Karpas-422 (cell line): ENCODE measurements at regions not wholly inside any gene's neighbourhood (a gene's known extent, or its start where the extent isn't known, plus 50 kb on each side); places are given as distances from the start of the nearest gene placed in this dataset.
"Not testable (repeated sequence)": the region's sequence is repeated elsewhere in the genome, so short reads cannot be mapped to it uniquely, and the experiment has no call there.

Experiments
- DNase-seq: peaks from one replicate; pipeline ENCODE4 v3.0.0-alpha.2; 2015
- H2AFZ ChIP-seq: fragments of 200-600 bp; sonication (generic); 2 replicates; pipeline ENCODE4 v1.6.1; 2014; ENCODE audit warnings: antibody characterized with exemption, low read length, mixed read lengths
- H3K27ac ChIP-seq: fragments of 200-600 bp; sonication (generic); 2 replicates; pipeline ENCODE4 v1.5.1; 2014; ENCODE audit warnings: mild to moderate bottlenecking, low read length, moderate library complexity
- H3K27me3 ChIP-seq: fragments of 200-600 bp; sonication (generic); 2 replicates; pipeline ENCODE4 v1.6.1; 2014; ENCODE audit warnings: low read length, mixed read lengths
- H3K36me3 ChIP-seq: fragments of 200-600 bp; sonication (generic); 2 replicates; pipeline ENCODE4 v1.6.1; 2014; ENCODE audit warnings: low read length, mixed read lengths; ENCODE audit not compliant: insufficient read depth
- H3K4me1 ChIP-seq: fragments of 200-600 bp; sonication (generic); 2 replicates; pipeline ENCODE4 v1.6.1; 2014; ENCODE audit warnings: mild to moderate bottlenecking, low read length, mixed read lengths
- H3K4me2 ChIP-seq: fragments of 200-600 bp; sonication (generic); 2 replicates; pipeline ENCODE4 v1.6.1; 2014; ENCODE audit warnings: low read length, low read depth, mild to moderate bottlenecking; ENCODE audit not compliant: poor library complexity, severe bottlenecking
- H3K4me3 ChIP-seq: fragments of 200-600 bp; sonication (generic); 2 replicates; pipeline ENCODE4 v1.5.1; 2014; ENCODE audit warnings: mild to moderate bottlenecking, antibody characterized with exemption, low read length, mixed read lengths
- H3K79me2 ChIP-seq: fragments of 200-600 bp; sonication (generic); 2 replicates; pipeline ENCODE4 v1.6.1; 2014; ENCODE audit warnings: mild to moderate bottlenecking, low read length, mixed read lengths
- H3K9ac ChIP-seq: fragments of 200-600 bp; sonication (generic); 2 replicates; pipeline ENCODE4 v1.6.0; 2014; ENCODE audit warnings: low read length
- H3K9me2 ChIP-seq: fragments of 200-600 bp; sonication (generic), shearing (Covaris generic); replicated peaks from 2 replicates; pipeline ENCODE4 v1.6.0; 2014; ENCODE audit warnings: mild to moderate bottlenecking, low read length, moderate library complexity; ENCODE audit not compliant: insufficient read depth
- H3K9me3 ChIP-seq: fragments of 300-700, 200-600 bp; sonication (generic); 2 replicates; pipeline ENCODE4 v1.6.1; 2014; ENCODE audit warnings: low read length, mixed read lengths
- H4K20me1 ChIP-seq: fragments of 200-600 bp; sonication (generic); 2 replicates; pipeline ENCODE4 v1.6.1; 2014; ENCODE audit warnings: mild to moderate bottlenecking, antibody characterized with exemption, low read length, low read depth; ENCODE audit not compliant: insufficient read depth

DNA sequence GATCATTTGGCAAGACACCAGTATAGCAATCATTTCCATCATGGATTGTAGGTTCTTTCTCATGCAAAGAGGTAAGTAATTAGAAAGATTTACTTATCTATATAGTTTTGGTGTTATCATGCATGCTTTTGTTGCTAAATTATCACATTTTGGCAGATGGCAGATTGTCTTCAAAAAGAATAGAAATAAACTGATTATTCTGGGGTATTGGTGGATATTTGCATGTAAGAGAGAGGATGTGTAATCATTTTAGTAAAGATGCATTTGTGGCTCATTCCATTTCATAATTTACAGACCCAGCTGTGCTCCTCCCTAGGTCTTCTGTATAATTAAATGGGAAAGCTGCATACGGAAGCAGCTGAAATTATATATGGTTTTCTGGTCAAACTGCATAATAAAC lies 875.7 kb upstream of the ANO3 start:
- DNase-seq: no peak
- Histone ChIP-seq H3K9me3 (0 out of 2 replicates have a peak, but pooled peaks cover 5% of the 10 kb centered on the region), H3K36me3 (no peaks in the 10 kb centered on the region), H3K27me3 (no peaks in the 10 kb centered on the region), H3K27ac (no peak overlapping the region), H3K4me1 (no peaks in the 10 kb centered on the region), H4K20me1 (no peaks in the 10 kb centered on the region), H3K9me2 (no peaks in the 10 kb centered on the region), H3K9ac (no peak overlapping the region), H3K79me2 (no peaks in the 10 kb centered on the region), H2AFZ (no peak overlapping the region), H3K4me2 (no peak overlapping the region), H3K4me3 (no peak overlapping the region)

DNA sequence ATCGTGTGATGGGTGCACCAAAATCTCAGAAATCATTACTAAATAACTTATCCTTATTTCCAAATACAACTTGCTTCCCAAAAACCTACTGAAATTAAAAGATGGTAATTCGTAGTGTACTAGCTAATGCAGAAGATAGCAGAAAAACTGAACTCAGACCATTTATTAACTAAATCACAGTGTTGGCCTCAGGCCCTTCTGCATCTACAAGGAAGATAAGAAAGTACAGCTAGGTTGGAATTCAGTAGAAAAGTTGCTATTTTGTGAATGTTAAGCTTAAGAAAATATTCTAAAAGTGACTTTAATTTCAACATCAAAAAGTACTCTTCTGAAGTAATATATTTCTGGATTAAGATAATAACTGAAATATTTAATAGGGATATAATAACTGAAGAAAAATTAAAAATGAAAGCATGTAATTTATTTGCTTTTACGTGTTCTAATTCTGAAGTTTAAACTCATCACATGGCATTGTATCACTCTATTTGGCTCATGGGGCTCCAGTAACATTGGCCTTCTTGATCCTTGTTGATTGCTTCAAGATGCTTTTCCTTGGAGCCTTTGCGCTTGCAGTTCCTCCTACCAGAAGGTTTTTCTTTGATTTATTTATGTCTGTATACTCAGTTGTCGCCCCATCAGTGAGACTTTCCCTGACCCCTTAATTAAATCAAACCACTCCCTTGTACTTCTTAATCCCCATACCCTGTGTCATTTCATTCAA lies 847.9 kb upstream of the ANO3 start:
- Histone ChIP-seq H3K4me1 (no peaks in the 10 kb centered on the region), H3K4me2 (no peak overlapping the region), H3K4me3 (no peak overlapping the region), H3K27me3 (no peaks in the 10 kb centered on the region), H3K79me2 (no peaks in the 10 kb centered on the region), H3K9ac (no peak overlapping the region), H3K9me3 (no peaks in the 10 kb centered on the region), H3K27ac (no peak overlapping the region), H3K9me2 (no peaks in the 10 kb centered on the region), H3K36me3 (no peaks in the 10 kb centered on the region), H4K20me1 (no peaks in the 10 kb centered on the region), H2AFZ (no peak overlapping the region)
- DNase-seq: no peak

DNA sequence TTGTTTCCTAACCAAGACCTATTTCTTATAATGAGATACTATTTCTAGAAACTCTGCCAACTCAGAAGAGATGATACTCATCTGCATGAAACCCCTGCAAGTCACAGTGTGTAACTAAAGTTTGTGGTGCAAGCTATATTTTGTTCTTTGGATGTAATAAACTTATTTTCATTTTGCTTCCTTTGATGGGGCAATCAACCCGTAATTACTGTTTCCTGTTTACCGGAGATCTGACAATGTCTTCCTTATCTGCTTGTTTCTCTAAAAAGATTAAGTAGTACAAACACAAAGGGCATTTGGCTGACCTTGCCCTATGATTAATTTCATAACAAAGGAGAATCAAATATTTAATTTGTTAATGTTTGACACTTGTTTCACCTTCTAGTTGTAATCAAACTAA lies 846.6 kb upstream of the ANO3 start:
- H3K4me2 ChIP-seq: no peak overlapping the region

DNA sequence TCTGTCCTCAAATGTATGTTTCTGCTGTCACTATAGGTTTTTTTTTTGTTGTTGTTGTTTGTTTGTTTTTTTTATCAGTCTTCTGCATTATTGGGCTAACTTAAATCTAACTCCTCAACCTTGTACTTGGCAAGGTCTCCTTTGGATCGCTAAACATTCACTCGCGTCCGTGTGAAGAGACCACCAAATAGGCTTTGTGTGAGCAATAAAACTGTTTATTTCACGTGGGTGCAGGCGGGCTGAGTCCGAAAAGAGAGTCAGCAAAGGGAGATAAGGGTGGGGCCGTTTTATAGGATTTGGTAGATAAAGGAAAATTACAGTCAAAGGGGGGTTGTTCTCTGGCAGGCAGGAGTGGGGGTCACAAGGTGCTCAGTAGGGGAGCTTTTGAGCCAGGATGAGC lies 845.6 kb upstream of the ANO3 start:
- not testable (repeated sequence) for H3K4me3 ChIP-seq, H3K9me2 ChIP-seq, H2AFZ ChIP-seq, H3K9me3 ChIP-seq, H4K20me1 ChIP-seq, DNase-seq, H3K27ac ChIP-seq, H3K36me3 ChIP-seq, H3K4me2 ChIP-seq, H3K9ac ChIP-seq, H3K79me2 ChIP-seq, H3K4me1 ChIP-seq, H3K27me3 ChIP-seq

More for the DNA sequence above, 846.6 kb upstream of the ANO3 start:
- H3K27me3 ChIP-seq: no peaks in the 10 kb centered on the region
- H3K9ac ChIP-seq: no peak overlapping the region
- H3K9me2 ChIP-seq: no peaks in the 10 kb centered on the region
- no peaks in the 10 kb centered on the region for H3K36me3 ChIP-seq
- no peaks in the 10 kb centered on the region for H4K20me1 ChIP-seq
- no peak for DNase-seq
- no peaks in the 10 kb centered on the region for H3K9me3 ChIP-seq
- no peak overlapping the region for H3K27ac ChIP-seq
- no peaks in the 10 kb centered on the region for H3K79me2 ChIP-seq
- no peak overlapping the region for H2AFZ ChIP-seq
- H3K4me3 ChIP-seq: no peak overlapping the region
- H3K4me1 ChIP-seq: no peaks in the 10 kb centered on the region

DNA sequence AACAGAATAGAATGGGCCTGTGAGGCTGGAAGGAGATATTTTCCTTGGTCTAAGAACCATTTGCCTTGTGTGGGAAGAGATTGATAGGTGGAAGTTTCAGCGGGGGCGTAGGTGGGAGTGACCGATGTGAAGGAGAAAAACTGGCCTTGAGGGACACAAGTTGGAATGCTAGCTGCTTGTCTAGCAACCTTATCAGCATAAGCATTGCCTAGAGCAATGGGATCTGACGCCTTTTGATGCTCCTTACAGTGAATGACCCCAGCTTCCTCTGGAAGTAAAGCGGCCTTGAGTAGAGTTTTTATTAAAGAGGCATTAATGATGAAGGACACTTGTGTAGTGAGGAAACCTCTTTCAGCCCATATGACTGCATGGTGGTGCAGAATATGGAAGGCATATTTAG lies 843.8 kb upstream of the ANO3 start:
- H2AFZ ChIP-seq, H3K27me3 ChIP-seq, H3K9me2 ChIP-seq, H3K36me3 ChIP-seq, H3K79me2 ChIP-seq, DNase-seq, H3K9me3 ChIP-seq, H3K4me2 ChIP-seq, H3K27ac ChIP-seq, H4K20me1 ChIP-seq, H3K4me1 ChIP-seq, H3K4me3 ChIP-seq, H3K9ac ChIP-seq: not testable (repeated sequence)

DNA sequence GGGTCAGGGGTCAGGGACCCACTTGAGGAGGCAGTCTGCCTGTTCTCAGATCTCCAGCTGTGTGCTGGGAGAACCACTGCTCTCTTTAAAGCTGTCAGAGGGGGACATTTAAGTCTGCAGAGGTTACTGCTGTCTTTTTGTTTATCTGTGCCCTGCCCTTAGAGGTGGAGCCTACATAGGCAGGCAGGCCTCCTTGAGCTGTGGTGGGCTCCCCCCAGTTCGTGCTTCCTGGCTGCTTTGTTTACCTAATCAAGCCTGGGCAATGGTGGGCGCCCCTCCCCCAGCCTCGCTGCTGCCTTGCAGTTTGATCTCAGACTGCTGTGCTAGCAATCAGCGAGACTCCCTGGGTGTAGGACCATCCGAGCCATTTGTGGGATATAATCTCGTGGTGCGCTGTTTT lies 830.5 kb upstream of the ANO3 start:
- not testable (repeated sequence) for H3K27ac ChIP-seq, H3K79me2 ChIP-seq, H3K9ac ChIP-seq, H3K4me3 ChIP-seq, H3K4me2 ChIP-seq, H3K9me2 ChIP-seq, H3K4me1 ChIP-seq, DNase-seq, H3K36me3 ChIP-seq, H3K9me3 ChIP-seq, H3K27me3 ChIP-seq, H4K20me1 ChIP-seq, H2AFZ ChIP-seq

DNA sequence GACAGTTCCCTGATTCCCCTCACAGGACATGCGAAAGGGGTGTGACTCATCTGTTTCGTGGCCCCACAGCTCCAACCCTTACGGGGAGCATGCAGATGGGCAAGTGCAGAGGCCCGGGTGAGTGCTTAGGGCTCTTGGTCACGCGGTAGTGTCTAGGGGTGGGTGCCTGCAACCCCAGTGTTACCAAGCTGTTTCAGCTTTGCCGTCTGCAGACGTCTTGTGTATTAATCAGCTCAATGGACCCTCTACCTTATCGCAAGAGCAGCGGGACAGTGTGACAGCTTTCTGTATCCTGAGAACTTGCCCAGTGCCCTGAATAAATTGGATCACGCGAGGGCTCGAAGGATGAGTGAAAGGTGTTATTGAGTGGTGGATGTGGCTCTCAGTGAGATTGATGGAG lies 816.4 kb upstream of the ANO3 start:
- Histone ChIP-seq H3K4me3 (no peak overlapping the region), H3K4me1 (no peaks in the 10 kb centered on the region), H3K36me3 (no peaks in the 10 kb centered on the region), H3K9me2 (no peaks in the 10 kb centered on the region), H3K4me2 (no peak overlapping the region), H3K27ac (no peak overlapping the region), H3K9me3 (peaks cover 1% of the 10 kb centered on the region; the same call in 1 of the 2 replicates), H4K20me1 (no peaks in the 10 kb centered on the region), H3K27me3 (no peaks in the 10 kb centered on the region), H2AFZ (no peak overlapping the region), H3K79me2 (no peaks in the 10 kb centered on the region), H3K9ac (no peak overlapping the region)
- no peak for DNase-seq

DNA sequence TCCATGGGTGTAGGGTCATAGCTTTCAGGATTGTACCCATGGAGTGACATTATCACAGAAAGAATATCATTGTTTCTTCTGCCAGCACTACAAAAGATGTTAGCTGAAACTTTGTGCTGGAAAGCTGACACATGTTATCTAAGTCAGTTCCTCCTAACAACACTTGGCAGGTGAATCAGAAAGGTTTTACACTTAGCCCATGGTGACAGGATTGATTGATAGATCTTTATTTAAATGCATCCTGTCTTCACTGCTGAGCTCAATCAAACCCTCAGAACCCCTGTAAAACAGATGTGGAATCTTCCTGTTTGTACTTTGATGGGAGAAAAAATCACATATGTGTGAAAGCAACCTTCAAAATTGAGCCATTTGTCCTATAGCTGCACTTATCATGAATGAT lies 811.5 kb upstream of the ANO3 start:
- no peak overlapping the region for H3K9ac ChIP-seq
- no peak overlapping the region for H3K4me3 ChIP-seq
- no peaks in the 10 kb centered on the region for H4K20me1 ChIP-seq
- no peak for DNase-seq
- H3K27ac ChIP-seq: no peak overlapping the region
- no peaks in the 10 kb centered on the region for H3K79me2 ChIP-seq
- H3K9me3 ChIP-seq: no peaks in the 10 kb centered on the region
- no peaks in the 10 kb centered on the region for H3K36me3 ChIP-seq
- peaks cover 2% of the 10 kb centered on the region; the same call in 1 of the 2 replicates for H3K4me1 ChIP-seq
- H2AFZ ChIP-seq: no peak overlapping the region
- H3K27me3 ChIP-seq: no peaks in the 10 kb centered on the region
- H3K4me2 ChIP-seq: no peak overlapping the region
- H3K9me2 ChIP-seq: no peaks in the 10 kb centered on the region

DNA sequence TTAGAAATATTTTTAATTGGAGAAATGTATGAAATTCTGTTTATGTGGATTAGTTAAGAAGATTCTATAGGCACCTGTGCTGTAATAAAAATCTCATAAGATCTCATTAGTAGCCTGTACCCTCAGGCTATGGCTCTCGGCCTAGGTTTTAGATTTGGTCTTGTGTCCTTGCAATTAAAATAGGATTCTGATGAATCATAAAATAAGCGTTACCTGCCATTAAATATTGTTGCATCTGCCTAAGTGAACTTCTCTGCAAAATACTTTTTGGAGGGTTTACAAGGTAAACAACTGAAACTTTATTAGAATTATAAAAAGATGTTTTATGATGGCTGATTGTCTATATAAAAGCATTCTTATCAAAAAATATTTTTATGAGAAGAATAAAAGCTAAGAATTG lies 804.1 kb upstream of the ANO3 start:
- H2AFZ ChIP-seq: no peak overlapping the region
- H3K36me3 ChIP-seq: no peaks in the 10 kb centered on the region
- no peak overlapping the region for H3K4me2 ChIP-seq
- H3K27ac ChIP-seq: no peak overlapping the region
- no peaks in the 10 kb centered on the region for H3K27me3 ChIP-seq
- H4K20me1 ChIP-seq: no peaks in the 10 kb centered on the region
- H3K79me2 ChIP-seq: no peaks in the 10 kb centered on the region
- H3K4me1 ChIP-seq: peaks cover 2% of the 10 kb centered on the region; the same call in 1 of the 2 replicates
- no peak for DNase-seq
- no peaks in the 10 kb centered on the region for H3K9me2 ChIP-seq
- H3K9ac ChIP-seq: no peak overlapping the region
- no peak overlapping the region for H3K4me3 ChIP-seq
- no peaks in the 10 kb centered on the region for H3K9me3 ChIP-seq
